GM18873 (cell line): ENCODE measurements at regions not wholly inside any gene's neighbourhood (a gene's known extent, or its start where the extent isn't known, plus 50 kb on each side); places are given as distances from the start of the nearest gene placed in this dataset.

ENCODE experiments used
- ATAC-seq: cut with Tn5 transposase; IDR thresholded peaks from one replicate; pipeline ENCODE4 v1.9.1; 2021; ENCODE audit warnings: mild to moderate bottlenecking, moderate library complexity, moderate number of reproducible peaks; ENCODE audit not compliant: unreplicated experiment, low FRiP score

DNA sequence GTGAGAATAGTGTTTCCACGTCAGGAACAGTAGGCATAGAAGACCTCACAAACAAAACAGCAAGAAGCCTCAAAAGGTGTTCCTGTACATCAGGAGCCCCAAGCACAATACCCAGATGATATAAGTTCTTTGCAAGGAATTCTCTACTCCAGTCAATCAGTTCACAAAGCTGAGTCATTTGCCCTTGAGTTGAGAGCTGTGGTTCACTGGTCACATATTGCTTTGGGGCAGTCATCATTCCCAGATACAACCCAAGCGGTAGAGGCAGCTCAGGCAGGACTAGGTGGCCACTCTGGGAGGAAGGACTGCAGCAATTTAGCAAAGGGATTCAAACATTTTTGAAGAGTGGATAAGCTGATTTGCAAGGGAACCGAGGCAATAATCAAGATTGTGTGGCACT is 551.5 kb upstream of the ZFP42 start:
- ATAC-seq = no peak

DNA sequence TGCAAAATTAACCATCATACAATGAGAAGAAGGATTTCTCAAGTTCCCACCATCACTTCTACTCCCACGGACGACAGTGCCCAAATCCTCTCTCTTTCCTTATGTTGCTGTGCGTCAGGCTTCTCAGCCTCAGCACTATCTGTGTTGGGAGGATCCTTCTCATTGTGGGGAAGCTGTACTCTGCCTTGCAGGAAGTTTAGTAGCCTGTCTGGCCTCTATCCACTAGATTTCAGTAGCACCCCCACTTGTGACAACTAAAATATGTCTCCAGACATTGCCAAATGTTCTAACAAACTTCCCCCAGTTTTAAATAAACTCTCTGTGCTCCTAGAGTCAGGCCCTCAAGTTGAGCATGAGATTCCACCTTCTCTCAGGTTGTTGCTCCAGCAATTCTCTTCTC is 545.9 kb upstream of the ZFP42 start:
- no peak for ATAC-seq

- no peak for ATAC-seq
Measured at GRCh38 chr4:187451776-187452175, 543.8 kb upstream of the ZFP42 start.

- no peak for ATAC-seq
Measured at GRCh38 chr4:187460016-187460415, 535.6 kb upstream of the ZFP42 start.

GRCh38 chr4:187464573-187464972 is 531.0 kb upstream of the ZFP42 start:
- no peak for ATAC-seq

DNA sequence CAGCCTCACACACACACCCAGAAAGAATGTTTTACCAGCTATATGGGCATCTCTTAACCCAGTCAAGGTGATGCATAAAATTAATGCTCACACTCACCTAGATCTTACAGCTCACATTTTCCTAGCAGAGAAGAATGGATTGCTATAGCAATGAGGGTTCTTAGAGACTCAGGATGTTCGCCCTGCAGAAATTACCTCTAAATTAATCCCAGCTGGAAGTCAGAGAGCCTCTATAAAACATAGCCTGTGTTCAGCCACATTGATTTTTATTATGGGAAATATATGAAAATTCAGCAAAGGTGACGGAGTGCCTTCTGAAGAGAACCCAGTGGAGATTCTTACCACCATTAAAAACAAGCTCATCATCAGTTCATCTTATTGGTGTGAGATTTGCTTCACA is 528.3 kb upstream of the ZFP42 start:
- ATAC-seq = no peak

DNA sequence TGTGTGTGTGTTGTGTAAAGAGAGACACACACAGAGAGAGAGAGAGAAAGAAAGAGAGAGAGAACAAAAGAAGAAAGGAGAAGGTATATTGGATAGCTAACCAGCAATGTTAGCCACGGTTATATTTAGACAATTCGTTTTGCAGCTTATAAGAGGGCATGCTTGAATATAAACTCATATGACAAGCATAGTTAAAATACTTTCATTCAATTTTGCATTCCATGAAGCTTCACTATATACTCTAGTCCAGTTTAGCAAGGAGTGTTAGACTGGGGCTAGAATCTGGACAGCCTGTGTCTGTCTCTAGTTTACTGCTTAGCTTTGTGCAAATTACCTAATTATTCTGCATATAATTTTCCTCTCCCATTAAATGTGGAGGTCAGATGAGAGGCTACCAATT is 525.9 kb upstream of the ZFP42 start:
- no peak for ATAC-seq

GRCh38 chr4:187470061-187470460 is 525.5 kb upstream of the ZFP42 start:
- ATAC-seq = no peak

GRCh38 chr4:187474238-187474637 is 521.3 kb upstream of the ZFP42 start:
- ATAC-seq = no peak

DNA sequence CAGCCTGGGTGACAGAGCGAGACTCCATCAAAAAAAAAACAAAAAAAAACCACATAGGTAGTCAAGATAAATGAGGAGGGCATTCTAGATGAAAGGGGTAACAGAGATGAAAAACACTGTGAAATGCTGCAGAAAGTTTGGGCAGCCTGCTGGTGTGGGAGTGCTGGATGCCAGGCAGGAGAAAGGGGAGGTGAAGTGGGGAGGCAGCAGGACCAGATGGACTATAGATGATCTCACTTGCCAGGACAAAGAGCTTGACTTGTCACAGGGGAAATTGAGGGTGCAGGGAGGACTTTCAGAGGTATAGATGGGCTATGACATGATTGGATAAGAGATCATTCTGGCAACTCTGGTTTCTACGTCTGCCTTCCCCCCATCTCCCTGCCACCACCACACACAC is 519.7 kb upstream of the ZFP42 start:
- ATAC-seq = no peak

DNA sequence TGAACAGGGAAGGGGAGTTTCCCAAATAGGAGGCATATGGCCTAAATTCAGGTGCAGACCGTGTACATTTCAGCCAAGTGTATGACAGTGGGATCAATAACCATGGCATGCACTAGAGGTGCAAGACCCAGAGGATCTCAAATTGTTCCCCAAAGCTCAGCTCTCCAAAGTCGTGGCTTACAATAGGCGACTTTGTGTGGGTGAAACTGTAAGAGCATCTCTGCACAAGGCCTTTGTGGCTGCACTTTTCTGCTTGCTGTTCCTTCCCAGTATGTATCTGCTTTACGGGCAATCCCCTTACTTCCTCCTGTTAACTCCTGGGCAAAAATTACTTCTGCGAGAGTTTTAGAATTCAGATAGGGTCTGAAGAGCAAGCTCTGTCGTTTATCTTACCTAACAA is 518.3 kb upstream of the ZFP42 start:
- no peak for ATAC-seq

DNA sequence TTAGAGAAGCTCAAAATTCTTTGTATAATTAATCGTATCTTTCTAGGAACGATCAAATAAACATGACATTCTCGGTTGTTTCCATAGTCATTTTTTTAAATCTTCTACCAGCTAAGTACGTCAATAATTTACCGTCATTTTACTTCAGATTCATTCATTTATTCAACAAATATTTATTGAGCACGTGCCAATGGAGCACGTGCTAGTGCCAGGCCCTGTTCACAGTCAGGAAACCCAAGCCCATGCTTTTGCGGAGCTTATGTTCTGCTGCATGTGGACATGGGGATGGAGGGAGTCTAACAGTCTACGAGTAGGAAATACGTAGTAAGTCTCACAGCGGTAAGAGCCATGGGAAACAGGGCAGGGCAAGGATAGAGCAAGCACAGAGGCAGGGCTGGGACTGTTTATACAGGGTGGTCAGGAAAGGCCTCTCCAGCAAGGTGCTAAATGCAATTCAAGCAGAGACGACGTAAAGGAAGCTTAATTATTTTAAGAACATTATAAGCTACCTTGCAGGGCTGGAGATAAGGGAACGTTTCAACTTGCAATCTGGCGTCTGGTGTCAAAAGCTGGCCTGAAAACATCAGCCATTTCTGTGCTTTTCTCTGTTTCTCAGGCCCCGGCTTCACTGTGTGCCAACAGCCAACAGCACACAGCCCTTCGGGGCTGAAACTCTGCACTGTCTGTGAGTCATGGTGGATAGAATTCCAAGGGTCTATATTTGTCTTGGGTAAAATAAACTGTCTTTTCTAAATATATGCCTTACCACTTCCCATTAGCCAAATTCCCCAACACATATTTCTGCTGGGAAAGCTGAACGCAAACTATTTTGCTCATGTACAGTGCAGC is 517.1 kb upstream of the ZFP42 start:
- no peak for ATAC-seq

DNA sequence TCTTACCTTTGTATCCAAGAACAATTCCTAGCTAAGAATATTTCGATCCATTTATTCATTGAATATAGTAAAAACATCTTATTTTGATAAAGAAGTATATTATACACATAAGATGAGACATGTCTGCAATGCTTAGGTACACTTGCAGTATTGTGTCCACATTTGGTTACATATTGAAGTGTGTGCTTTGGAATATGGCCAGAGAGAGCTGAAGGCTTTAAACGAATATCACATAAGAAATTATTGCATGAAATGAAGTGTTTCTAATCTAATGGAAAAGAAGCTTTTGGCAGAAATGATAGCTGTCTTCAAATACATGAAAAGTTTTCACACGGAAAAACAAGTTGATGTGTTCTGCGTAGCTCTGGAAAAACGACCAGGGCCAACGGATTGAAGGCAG is 516.1 kb upstream of the ZFP42 start:
- no peak for ATAC-seq

- ATAC-seq = no peak
Measured at GRCh38 chr4:187480146-187481145, 515.1 kb upstream of the ZFP42 start.

- no peak for ATAC-seq
Measured at GRCh38 chr4:187484186-187484585, 511.4 kb upstream of the ZFP42 start.

DNA sequence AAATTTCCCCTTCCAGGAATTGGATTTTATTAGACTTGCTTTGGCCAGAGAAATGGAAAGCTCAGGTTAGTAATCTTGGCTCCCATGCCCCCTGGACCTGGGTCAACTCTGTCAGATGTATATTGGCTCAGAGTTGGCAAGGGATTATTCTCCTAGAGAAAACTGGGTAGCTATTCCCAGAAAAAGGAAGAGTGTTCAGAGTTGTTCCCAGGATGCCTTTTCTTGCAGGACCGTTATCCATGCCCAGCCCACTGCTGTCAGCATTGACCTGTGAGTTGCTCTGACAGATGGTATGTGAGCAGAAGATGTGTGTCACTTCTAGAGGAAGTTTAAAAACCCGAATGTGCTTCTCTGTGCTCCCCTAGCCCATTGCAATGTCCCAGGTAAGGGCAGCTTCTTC is 509.9 kb upstream of the ZFP42 start:
- no peak for ATAC-seq

GRCh38 chr4:187491286-187491685 is 504.3 kb upstream of the ZFP42 start:
- no peak for ATAC-seq

- ATAC-seq = no peak
Measured at GRCh38 chr4:187491959-187492358, 503.6 kb upstream of the ZFP42 start.

DNA sequence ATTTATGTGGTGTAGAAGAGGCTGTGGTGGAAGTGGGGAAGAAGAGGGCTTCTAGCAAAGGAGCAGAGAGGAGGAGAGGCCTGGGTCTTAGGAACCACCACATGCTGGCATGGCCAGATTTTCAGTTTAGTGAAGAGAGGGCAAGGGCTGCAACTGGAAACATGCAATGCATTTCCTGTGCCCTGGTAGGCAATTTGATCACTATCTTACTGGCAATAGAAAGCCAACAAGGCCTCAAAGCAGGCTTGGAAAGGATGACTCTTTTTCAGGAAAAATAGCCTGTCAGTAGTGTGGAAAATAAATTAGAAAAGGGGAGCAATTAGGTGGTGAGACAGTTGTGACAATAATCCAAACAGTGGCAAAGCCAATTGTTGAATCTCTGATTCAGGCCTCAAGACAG is 501.9 kb upstream of the ZFP42 start:
- ATAC-seq = no peak

DNA sequence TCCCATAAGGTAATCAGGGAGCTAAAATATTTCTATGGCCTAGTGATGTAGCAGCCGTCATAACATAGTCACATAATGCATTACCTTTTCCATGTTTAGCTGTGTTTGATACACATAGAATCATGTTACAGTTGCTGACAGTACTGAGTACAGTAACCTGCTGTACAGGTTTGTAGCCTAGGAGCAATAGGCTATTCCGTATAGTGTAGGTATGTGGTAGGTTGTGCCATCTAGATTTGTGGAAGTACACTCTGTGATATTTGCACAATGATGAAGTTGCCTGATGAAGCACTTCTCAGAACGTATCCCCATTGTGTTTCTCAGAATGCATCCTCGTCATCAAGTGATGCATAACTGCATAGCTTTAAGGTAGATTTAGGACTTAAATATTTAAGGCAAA is 495.6 kb upstream of the ZFP42 start:
- ATAC-seq = no peak

DNA sequence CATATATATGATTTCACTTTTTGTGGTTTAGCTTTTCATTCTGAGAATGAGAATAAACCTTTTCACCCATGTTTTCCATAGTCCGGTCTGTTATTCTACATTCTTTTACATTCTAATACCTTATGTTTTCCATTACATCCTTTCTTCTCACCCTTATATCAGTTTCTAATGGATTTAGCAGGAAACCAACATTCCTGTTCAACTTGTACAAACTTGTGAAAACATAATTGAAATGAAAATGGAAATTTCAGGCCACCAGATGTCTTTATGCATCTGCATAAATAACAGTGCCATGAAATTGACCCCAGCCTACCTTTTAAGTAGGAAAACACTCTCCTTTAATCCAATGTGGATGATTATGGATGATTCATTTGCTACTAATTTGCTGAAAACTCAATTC is 494.8 kb upstream of the ZFP42 start:
- ATAC-seq = no peak
